Stimulated activated CD8-positive, alpha-beta memory T cell treated with anti-CD3 and anti-CD28 coated beads, Interleukin-4, amount 100 ng/mL, for 24 hours (primary cell): ENCODE measurements at regions not wholly inside any gene's neighbourhood (a gene's known extent, or its start where the extent isn't known, plus 50 kb on each side); places are given as distances from the start of the nearest gene placed in this dataset.
"Not testable (repeated sequence)": the region's sequence is repeated elsewhere in the genome, so short reads cannot be mapped to it uniquely, and the experiment has no call there.

Source experiments
- DNase-seq: peaks from one replicate; pipeline ENCODE4 v3.0.0-alpha.2; 2020; ENCODE audit warnings: low read depth

DNA sequence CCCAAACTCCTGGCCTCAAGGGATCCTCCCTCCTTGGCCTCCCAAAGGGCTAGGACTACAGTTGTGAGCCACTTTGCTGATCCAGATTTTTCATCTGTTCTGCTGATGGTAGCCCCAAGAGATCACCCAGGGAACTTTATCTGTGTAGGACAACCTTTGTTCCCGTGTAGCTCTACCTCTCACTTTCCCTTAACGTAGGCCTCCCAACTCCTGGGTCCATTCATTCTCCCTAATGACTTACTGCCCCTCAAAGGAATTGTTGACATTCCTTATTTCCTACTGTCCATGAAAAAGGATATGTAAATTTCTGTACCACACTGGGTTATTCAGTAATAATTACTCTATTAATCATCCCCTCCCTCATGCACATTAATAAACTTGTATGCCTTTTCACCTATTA is 51.0 kb upstream of the PHF24 start:
- DNase-seq = no peak

- DNase-seq = peak; percentile 70
These were observed 58.4 kb upstream of the PHF24 start for GRCh38 chr9:34899535-34900158.

DNA sequence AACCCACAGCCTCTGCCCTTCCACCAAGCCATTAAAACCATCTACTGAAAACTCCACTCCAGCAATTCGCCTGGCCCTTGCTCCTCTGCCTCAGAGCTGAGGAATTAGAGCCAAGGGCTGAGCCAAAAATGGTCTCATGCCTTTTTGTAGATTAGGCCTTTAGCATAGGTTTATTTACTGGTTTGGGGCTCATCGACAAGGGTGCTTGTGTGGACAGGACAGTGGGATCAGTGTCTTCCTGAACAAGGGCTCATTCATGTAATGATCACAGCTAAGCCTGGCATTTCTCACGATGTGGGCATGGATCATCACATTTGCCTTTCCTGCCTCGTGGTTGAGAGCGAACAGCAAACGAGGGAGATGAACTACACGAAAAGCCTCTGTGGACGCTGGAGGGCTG is 59.2 kb upstream of the PHF24 start:
- DNase-seq = no peak

- DNase-seq = no peak
These were observed 62.0 kb upstream of the PHF24 start for GRCh38 chr9:34896112-34896511.

GRCh38 chr9:34892886-34893285 is 65.2 kb upstream of the PHF24 start:
- DNase-seq = no peak

GRCh38 chr9:34891386-34891785 is 66.7 kb upstream of the PHF24 start:
- DNase-seq = no peak

- DNase-seq = no peak
These were observed 70.2 kb upstream of the PHF24 start for GRCh38 chr9:34887841-34888240.

DNA sequence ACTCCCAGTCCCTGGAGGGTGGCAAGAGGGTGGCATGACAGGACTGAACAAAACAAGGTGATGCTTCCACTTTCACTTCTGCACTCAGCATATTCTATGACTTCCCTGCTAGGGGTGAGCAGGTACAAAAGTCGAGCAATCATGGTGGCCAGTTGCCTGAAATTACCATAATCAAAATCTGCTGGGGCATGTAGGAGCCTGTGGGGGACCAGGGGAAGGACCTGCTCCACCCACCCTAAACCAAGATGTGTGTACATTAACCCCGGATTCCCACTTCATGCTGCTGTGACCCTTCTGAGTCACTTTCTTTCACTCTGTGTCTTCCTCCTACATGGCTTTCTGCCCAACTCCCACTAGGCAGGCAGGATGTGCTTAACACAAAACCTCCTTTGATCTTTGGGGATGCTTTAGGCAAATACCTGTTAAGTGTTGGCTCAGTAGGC is 73.3 kb upstream of the PHF24 start:
- peak; percentile 4 for DNase-seq

- DNase-seq = no peak
These were observed 82.0 kb upstream of the PHF24 start for GRCh38 chr9:34876096-34876495.

- DNase-seq = no peak
These were observed 88.7 kb upstream of the PHF24 start for GRCh38 chr9:34869390-34869789.

GRCh38 chr9:34866614-34867013 is 91.5 kb upstream of the PHF24 start:
- no peak for DNase-seq

DNA sequence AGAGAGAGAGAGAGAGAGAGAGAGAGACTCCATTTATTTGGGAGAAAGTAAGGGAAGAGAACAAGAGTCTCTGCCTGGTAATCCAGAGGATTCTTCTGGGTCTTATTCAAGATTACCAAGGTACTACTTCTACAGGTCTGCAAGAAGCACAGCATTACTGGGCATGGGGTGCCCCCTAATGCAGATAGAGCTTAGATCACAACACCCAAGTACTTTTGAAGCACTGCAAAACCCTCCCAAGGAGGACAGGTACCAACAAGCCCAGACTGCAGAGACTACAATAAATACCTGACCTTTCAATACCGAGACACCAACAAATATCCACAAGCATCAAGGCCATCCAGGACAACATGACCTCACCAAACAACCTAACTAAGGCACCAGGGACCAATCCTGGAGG is 94.7 kb upstream of the PHF24 start:
- DNase-seq = no peak

GRCh38 chr9:34862836-34863235 is 95.2 kb upstream of the PHF24 start:
- DNase-seq = no peak

GRCh38 chr9:34862043-34862442 is 96.0 kb upstream of the PHF24 start:
- DNase-seq = no peak

- not testable (repeated sequence) for DNase-seq
These were observed 103.1 kb upstream of the PHF24 start for GRCh38 chr9:34855016-34855415.

DNA sequence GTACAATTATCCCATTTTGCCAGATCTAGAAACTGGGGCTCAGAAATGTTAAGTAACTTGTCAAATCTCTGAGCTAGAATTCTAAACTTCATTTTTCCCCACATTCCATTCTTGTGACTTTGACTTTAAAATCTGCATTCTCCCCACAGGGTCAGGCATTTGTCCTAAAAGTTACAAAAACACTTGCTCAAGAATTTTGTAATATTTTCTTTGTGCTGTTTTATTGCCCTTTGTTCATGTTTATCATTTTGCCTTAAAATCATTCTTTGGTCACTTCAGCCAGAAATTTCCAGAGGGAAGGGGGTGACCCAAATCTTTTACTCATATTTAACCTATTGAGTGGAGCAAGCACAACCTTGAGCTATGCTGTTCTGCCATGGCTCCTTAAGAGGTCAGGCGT is 120.1 kb upstream of the CCL21 start:
- DNase-seq = no peak

DNA sequence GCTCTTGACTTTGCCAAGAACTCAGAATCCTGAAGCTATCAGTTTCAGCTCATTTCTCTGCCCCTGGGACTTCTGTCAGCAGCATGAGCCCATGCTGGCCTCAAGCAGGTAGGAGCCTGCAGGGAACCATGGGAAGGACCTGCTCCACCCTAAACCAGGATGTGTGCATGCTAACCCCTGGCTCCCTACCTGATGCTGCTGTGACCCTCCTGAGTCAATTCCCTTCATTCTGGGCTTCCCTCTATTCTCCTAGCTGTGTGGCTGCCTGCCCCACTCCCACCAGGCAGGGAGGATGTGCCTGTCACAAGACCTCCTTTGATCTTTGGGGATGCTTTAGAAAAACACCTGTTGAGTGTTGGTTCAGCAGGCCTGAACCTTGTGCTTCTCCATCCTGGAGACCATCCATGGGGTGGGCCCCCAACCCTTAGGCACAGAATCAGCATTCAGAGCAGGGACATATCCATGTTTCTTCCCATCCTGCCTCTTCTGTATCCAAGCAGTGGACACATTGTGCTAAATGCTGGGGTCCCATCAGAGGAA is 117.1 kb upstream of the CCL21 start:
- DNase-seq = no peak

DNA sequence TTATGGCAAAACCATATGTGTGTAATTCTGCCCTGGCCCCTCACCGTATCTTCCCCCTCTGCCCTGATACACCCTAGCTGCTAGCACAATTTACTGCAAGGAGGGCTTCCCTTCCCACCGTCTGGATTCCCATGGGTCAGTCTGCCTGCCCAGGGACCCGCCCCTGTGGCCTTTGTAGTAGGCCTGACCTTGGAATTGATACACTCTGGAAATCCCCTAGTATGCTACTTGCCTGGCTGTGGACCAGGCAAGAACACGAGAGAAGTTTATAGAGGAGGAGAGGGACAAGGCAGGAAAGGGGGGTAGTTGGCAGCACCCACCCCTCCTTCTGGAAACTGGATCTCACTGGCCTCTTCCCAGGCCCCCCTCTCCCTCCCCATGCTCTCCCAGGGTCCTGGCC is 115.8 kb upstream of the CCL21 start:
- DNase-seq = no peak

DNA sequence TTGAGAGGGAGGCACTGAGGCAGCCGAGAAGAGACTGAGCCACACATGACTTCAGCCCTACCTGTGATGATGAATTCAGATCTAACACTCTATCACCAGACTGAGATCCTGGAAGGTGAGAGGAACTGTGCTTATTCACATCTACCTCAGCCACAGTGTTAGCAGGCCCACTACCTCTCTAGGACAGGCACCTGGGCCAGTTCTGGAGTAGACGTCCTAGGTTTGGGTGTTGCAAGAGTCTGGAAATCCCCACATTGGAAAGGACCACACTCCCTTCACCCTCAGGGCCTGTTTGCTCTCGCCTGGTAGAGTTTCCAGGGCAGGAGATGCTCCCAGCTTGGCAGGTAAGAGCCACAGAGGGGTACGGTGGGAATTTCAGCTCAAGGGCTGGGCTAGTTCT is 113.8 kb upstream of the CCL21 start:
- no peak for DNase-seq

- no peak for DNase-seq
These were observed 100.2 kb upstream of the CCL21 start for GRCh38 chr9:34810187-34810524.

- no peak for DNase-seq
These were observed 99.7 kb upstream of the CCL21 start for GRCh38 chr9:34809504-34810186.

DNA sequence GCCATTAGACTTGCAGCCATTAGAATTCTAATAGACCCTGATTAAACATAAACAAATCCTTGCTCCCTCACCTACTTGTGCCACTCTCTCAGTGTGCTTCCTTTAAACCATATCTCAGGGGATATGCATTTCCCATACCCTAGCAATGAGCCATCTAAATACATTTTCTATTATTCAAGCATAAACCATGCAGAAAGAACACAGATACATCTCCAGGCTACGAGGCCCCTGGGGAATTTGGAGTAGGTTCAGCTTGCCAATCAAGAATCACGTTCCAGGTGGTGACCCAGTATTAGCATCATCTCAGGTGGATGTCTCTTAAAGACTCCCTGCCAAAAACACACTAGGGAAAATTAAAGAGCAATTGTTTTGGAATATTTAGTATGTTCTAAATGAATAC is 93.0 kb upstream of the CCL21 start:
- no peak for DNase-seq

DNA sequence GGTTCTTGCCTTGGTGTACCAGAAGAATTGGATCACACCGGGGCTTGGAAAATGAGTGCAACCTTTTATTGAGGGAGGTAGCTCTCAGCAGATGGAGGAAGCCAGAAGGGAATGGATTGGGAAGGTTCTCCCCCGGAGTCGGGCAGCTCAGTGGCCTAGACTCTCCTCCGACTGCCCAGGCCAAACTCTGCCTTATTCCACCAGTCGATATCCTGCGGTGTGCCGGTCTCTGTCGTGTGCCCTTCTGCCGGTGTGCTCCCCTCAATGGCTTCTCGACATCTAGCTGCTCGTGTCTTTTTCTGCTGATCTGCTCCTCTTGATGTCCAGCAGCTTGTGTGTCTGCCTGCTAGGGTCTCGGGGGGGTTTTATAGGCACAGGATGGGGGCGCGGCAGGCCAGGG is 87.4 kb upstream of the CCL21 start:
- DNase-seq = no peak

DNA sequence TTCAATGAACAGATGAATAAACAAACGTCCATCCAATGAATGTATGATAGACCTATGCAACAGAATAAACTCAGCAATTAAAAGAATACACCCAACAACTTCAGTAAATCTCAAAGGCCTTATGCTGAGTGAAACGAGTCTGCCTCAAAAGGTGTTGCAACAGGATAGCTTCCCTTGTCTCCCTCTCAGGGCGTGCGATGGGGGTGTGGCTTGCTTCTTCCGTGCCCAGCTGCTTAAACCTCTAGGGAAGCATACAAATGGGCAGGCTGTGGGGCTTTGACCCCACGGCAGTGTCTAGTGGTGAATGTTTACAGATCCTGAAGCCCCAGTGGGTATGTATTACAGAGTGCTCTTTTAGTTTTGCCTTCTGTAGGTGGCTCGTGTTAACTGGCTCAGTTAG is 87.0 kb upstream of the CCL21 start:
- DNase-seq = no peak
